ENCODE measurements at regions not wholly inside any gene's neighbourhood (a gene's known extent, or its start where the extent isn't known, plus 50 kb on each side); places are given as distances from the start of the nearest gene placed in this dataset.

- no peak overlapping the region for H2AFZ ChIP-seq (ENCODE audit: low read depth, low read length, poor library complexity, severe bottlenecking)
- RAD21 ChIA-PET (ENCODE audit: low non-redundant PET in 1 of 2, low total read pairs in 2 of 2, uncharacterized antibody in 2 of 2, unreplicated experiment in 2 of 2) = no interaction called here
- H3K36me3 ChIP-seq (ENCODE audit: control insufficient read depth in 1 of 2, insufficient read depth in 2 of 2, low read length in 2 of 2) = no peaks in the 10 kb centered on the region
- H3K79me2 ChIP-seq (ENCODE audit: insufficient read depth, low read length) = no peaks in the 10 kb centered on the region
- H3K4me2 ChIP-seq (ENCODE audit: low read length) = no peak overlapping the region
- ATAC-seq (no peak), DNase-seq (ENCODE audit: low read depth, low spot score) (no peak)
- POLR2A ChIA-PET = no interaction called here
- H3K27me3 ChIP-seq (ENCODE audit: insufficient read depth, low read length) = no peaks in the 10 kb centered on the region
- CTCF ChIA-PET = no interaction called here
- H3K27ac ChIP-seq (ENCODE audit: low read depth, low read length) = no peak overlapping the region
- no peak overlapping the region for H3K4me3 ChIP-seq (replicated peaks in 1 of 2; ENCODE audit: low read depth in 1 of 2, low read length in 2 of 2)
- TF ChIP-seq REST (IDR thresholded peaks at IDR 0.05; ENCODE audit: low read depth) (no peak), ELF1 (IDR thresholded peaks at IDR 0.05; ENCODE audit: borderline replicate concordance, low read depth) (no peak), SP1 (IDR thresholded peaks at IDR 0.05; ENCODE audit: low read depth) (no peak), EZH2phosphoT487 (IDR thresholded peaks at IDR 0.05; ENCODE audit: borderline replicate concordance) (no peak), RAD21 (IDR thresholded peaks at IDR 0.05; ENCODE audit: low read depth) (no peak), POLR2A (IDR thresholded peaks at IDR 0.05; ENCODE audit: borderline replicate concordance, extremely low read depth, insufficient read depth, insufficient read length) (no peak), EGR1 (IDR thresholded peaks at IDR 0.05; ENCODE audit: low read depth) (no peak), EZH2 (IDR thresholded peaks at IDR 0.05) (no peak), SIN3A (IDR thresholded peaks at IDR 0.05; ENCODE audit: low read depth) (no peak), ZBTB33 (IDR thresholded peaks at IDR 0.05; ENCODE audit: extremely low read depth, insufficient replicate concordance, low read length) (no peak), JUND (IDR thresholded peaks at IDR 0.05) (no peak), TCF7L2 (IDR thresholded peaks at IDR 0.05; ENCODE audit: borderline replicate concordance, extremely low read depth, insufficient read depth, insufficient read length) (no peak), YY1 (IDR thresholded peaks at IDR 0.05; ENCODE audit: extremely low read depth, insufficient replicate concordance, low read depth, low read length) (no peak), CEBPB (IDR thresholded peaks at IDR 0.05; ENCODE audit: low read depth) (no peak), ZFX (IDR thresholded peaks at IDR 0.05) (no peak), POLR2AphosphoS5 (IDR thresholded peaks at IDR 0.05; ENCODE audit: low read depth, low read length) (no peak), ATF3 (IDR thresholded peaks at IDR 0.05) (no peak)
- no peaks in the 10 kb centered on the region for H3K9me2 ChIP-seq (ENCODE audit: insufficient read depth)
- H3K4me1 ChIP-seq (ENCODE audit: control insufficient read depth in 1 of 2, insufficient read depth in 2 of 2, low read length in 2 of 2) = no peaks in the 10 kb centered on the region
- H3K9me3 ChIP-seq (ENCODE audit: control insufficient read depth in 1 of 2, insufficient read depth in 1 of 2, low read depth in 1 of 2, low read length in 2 of 2) = no peaks in the 10 kb centered on the region
- no peaks in the 10 kb centered on the region for H4K20me1 ChIP-seq (ENCODE audit: insufficient read depth)
- BruUV-seq (replicated peaks) = no TSS peak
- intact Hi-C loops (cut with micrococcal nuclease) = no loop called here
- no peak overlapping the region for H3K9ac ChIP-seq (ENCODE audit: low read length)
These were observed 114.3 kb downstream of the SPP2 start for GRCh38 chr2:234164493-234165413.

Measured in HCT116 (cell line).